B cell (primary cell): ENCODE measurements at regions not wholly inside any gene's neighbourhood (a gene's known extent, or its start where the extent isn't known, plus 50 kb on each side); places are given as distances from the start of the nearest gene placed in this dataset.
A peak's percentile ranks its signal among the peaks of the same experiment; 100 is the strongest.

Source experiments
- ATAC-seq: fragments of 200-7000 bp; cut with Tn5 transposase; one replicate; pipeline ENCODE4 v1.10.0; 2021; ENCODE audit warnings: low read depth, mild to moderate bottlenecking, moderate number of reproducible peaks, moderate library complexity
- CTCF ChIA-PET: fragments of 350-600 bp; sonication (Branson Sonifier 250); formaldehyde crosslinking; loops from one replicate; lab custom pipeline; 2021; ENCODE audit warnings: antibody characterized with exemption, inconsistent platforms; lab: Charles Lee
- POLR2A ChIA-PET: fragments of 350-600 bp; sonication (Branson Sonifier 250); formaldehyde crosslinking; loops from one replicate; lab custom pipeline; 2021; ENCODE audit warnings: antibody characterized with exemption; lab: Charles Lee
- DNase-seq: peaks from one replicate; pipeline ENCODE4 v3.0.0; 2013
- H2AFZ ChIP-seq: 2 replicates; pipeline ENCODE4 v1.6.1; 2012; ENCODE audit warnings: mild to moderate bottlenecking, low read depth, low read length; ENCODE audit not compliant: insufficient read depth, poor library complexity, severe bottlenecking
- H3K27ac ChIP-seq, 2 donors: 1 replicate in 1 of 2; 2 replicates in 1 of 2; pipeline ENCODE4 v1.5.1; 2012 to 2013; ENCODE audit warnings: low read length in 2 of 2, mild to moderate bottlenecking in 2 of 2, moderate library complexity in 1 of 2
- H3K27me3 ChIP-seq, 4 experiments: fragments of 200-600 bp in 1 of 4; sonication (generic) in 1 of 4; replicated peaks in 1 of 4; 1 replicate in 2 of 4; 2 replicates in 2 of 4; pipeline versions ENCODE4 v1.6.1 to v1.7.0; 2013 to 2016; ENCODE audit warnings: low read length in 3 of 4, mild to moderate bottlenecking in 2 of 4, mixed read lengths in 1 of 4, moderate library complexity in 1 of 4; ENCODE audit not compliant: insufficient read depth in 4 of 4, control insufficient read depth in 3 of 4; ENCODE audit errors: control extremely low read depth in 1 of 4
- H3K36me3 ChIP-seq, 2 experiments: replicated peaks in 1 of 2; 1 replicate in 1 of 2; 2 replicates in 1 of 2; pipeline versions ENCODE4 v1.6.1 to v1.7.1; 2013; ENCODE audit warnings: low read length in 1 of 2; ENCODE audit not compliant: insufficient read depth in 2 of 2, control insufficient read depth in 1 of 2; ENCODE audit errors: control extremely low read depth in 1 of 2, extremely low read depth in 1 of 2
- H3K4me1 ChIP-seq, 2 donors: fragments of 200-600 bp in 1 of 2; sonication (generic) in 1 of 2; 1 replicate in 1 of 2; 2 replicates in 1 of 2; pipeline versions ENCODE4 v1.5.1 to v1.6.1; 2013 to 2017; ENCODE audit warnings: low read length in 2 of 2; ENCODE audit not compliant: control insufficient read depth in 2 of 2, insufficient read depth in 2 of 2
- H3K4me2 ChIP-seq: replicated peaks from 2 replicates; pipeline ENCODE3; 2012; ENCODE audit warnings: mild to moderate bottlenecking, low read depth, low read length; ENCODE audit not compliant: poor library complexity, severe bottlenecking
- H3K4me3 ChIP-seq, 5 experiments: fragments of 200-600 bp in 1 of 5; sonication (generic) in 1 of 5; 1 replicate in 3 of 5; 2 replicates in 2 of 5; pipeline versions ENCODE4 v1.5.1 to v1.7.0; 2011 to 2016; ENCODE audit warnings: low read length in 4 of 5, mild to moderate bottlenecking in 4 of 5, low read depth in 2 of 5, control low read depth in 1 of 5, moderate library complexity in 1 of 5; ENCODE audit not compliant: insufficient read depth in 1 of 5; ENCODE audit errors: control extremely low read depth in 1 of 5, extremely low read depth in 1 of 5
- H3K79me2 ChIP-seq: fragments of 200-600 bp; sonication (generic); one replicate; pipeline ENCODE4 v1.6.0; 2016; ENCODE audit warnings: low read length; ENCODE audit not compliant: control insufficient read depth, insufficient read depth
- H3K9ac ChIP-seq: fragments of 200-600 bp; sonication (generic); 2 replicates; pipeline ENCODE4 v1.6.1; 2017; ENCODE audit warnings: mild to moderate bottlenecking, low read length, moderate library complexity
- H3K9me3 ChIP-seq, 3 donors: one replicate each; pipeline versions ENCODE4 v1.6.1 to v1.7.1; 2013; ENCODE audit warnings: low read length in 2 of 3; ENCODE audit not compliant: control insufficient read depth in 2 of 3, insufficient read depth in 1 of 3; ENCODE audit errors: control extremely low read depth in 1 of 3
- H4K20me1 ChIP-seq: 2 replicates; pipeline ENCODE4 v1.6.0; 2012; ENCODE audit warnings: mild to moderate bottlenecking, low read length; ENCODE audit not compliant: insufficient read depth, control insufficient read depth, poor library complexity, severe bottlenecking
- H3K27ac Mint-ChIP-seq: one replicate; pipeline ENCODE4 v1.8.0; 2021; ENCODE audit warnings: mixed read lengths
- H3K27me3 Mint-ChIP-seq: one replicate; pipeline ENCODE4 v1.8.0; 2021; ENCODE audit warnings: mixed read lengths
- H3K4me1 Mint-ChIP-seq: one replicate; pipeline ENCODE4 v1.8.0; 2021; ENCODE audit warnings: mixed read lengths
- H3K4me3 Mint-ChIP-seq: one replicate; pipeline ENCODE4 v1.8.0; 2021; ENCODE audit warnings: mixed read lengths
- H3K9me3 Mint-ChIP-seq: one replicate; pipeline ENCODE4 v1.8.0; 2022; ENCODE audit warnings: mixed read lengths; ENCODE audit not compliant: insufficient read depth
- CTCF ChIP-seq: fragments of 200-600 bp; IDR thresholded peaks from one replicate; pipeline ENCODE4 v1.8.0; 2022; ENCODE audit warnings: antibody characterized with exemption, mild to moderate bottlenecking
- EZH2 ChIP-seq: IDR thresholded peaks from 2 replicates; pipeline ENCODE4 v1.6.1; 2012; ENCODE audit warnings: borderline replicate concordance, low read depth, mild to moderate bottlenecking, moderate library complexity, low read length; ENCODE audit not compliant: insufficient read depth, poor library complexity, severe bottlenecking
- WGBS: methylation state at CpG from one replicate; pipeline ENCODE4 v1.1.5; 2013; ENCODE audit warnings: missing lambda C conversion rate; ENCODE audit not compliant: insufficient coverage; 5-methylcytosine and 5-hydroxymethylcytosine counted together
- intact Hi-C: fragments of 100-400 bp; cut with micrococcal nuclease; formaldehyde crosslinking; loops from one replicate; pipeline ENCODE4 v1.10.0; 2022

GRCh38 chr1:83763361-83764095, 235.4 kb downstream of the TTLL7 start:
- TF ChIP-seq CTCF (no peak), EZH2 (no peak)
- Mint-ChIP-seq H3K9me3 (no peaks in the 10 kb centered on the region), H3K27ac (no peak overlapping the region), H3K27me3 (no peaks in the 10 kb centered on the region), H3K4me1 (peaks cover 40% of the 10 kb centered on the region), H3K4me3 (no peak overlapping the region)
- no peaks in the 10 kb centered on the region for H3K27me3 ChIP-seq
- ATAC-seq (no peak), DNase-seq (no peak)
- peak overlapping the region; percentile 1 for H3K4me2 ChIP-seq
- peaks cover 22 to 42% of the 10 kb centered on the region in 2 donors for H3K4me1 ChIP-seq
- H4K20me1 ChIP-seq, result no peaks in the 10 kb centered on the region
- no peak overlapping the region for H3K4me3 ChIP-seq
- no peak overlapping the region for H3K9ac ChIP-seq
- ChIA-PET CTCF (no interaction called here), POLR2A (interaction anchor here (0.6 kb wide), 1 partner anchor 202 kb away, joined by 6 read pairs; no protein-coding TSS in a partner anchor)
- H3K27ac ChIP-seq, result no peak overlapping the region
- intact Hi-C loops, result loop anchor here (5.0 to 10.0 kb wide), 3 partner anchors 71 to 259 kb away; no protein-coding TSS in a partner anchor
- no peaks in the 10 kb centered on the region for H3K79me2 ChIP-seq
- 80% methylated on average over 1 of the region's 6 CpGs for WGBS
- H3K36me3 ChIP-seq, result no peaks in the 10 kb centered on the region
- peak overlapping the region; percentile 37 for H2AFZ ChIP-seq
- H3K9me3 ChIP-seq, result no peaks in the 10 kb centered on the region

GRCh38 chr1:83762416-83762815, 236.5 kb downstream of the TTLL7 start:
- POLR2A ChIA-PET, result no interaction called here
- DNase-seq (no peak), ATAC-seq (no peak)
- Histone ChIP-seq H3K9me3 (no peaks in the 10 kb centered on the region), H4K20me1 (no peaks in the 10 kb centered on the region), H3K27ac (no peak overlapping the region), H3K27me3 (no peaks in the 10 kb centered on the region), H3K4me1 (peaks cover 22 to 39% of the 10 kb centered on the region in 2 donors), H3K9ac (no peak overlapping the region), H3K36me3 (no peaks in the 10 kb centered on the region), H3K79me2 (no peaks in the 10 kb centered on the region), H3K4me3 (no peak overlapping the region), H3K4me2 (no peak overlapping the region), H2AFZ (no peak overlapping the region)
- intact Hi-C loops, result loop anchor here (5.0 to 10.0 kb wide), 3 partner anchors 70 to 258 kb away; no protein-coding TSS in a partner anchor
- no CpG with 5 or more reads among the region's 5 CpGs for WGBS
- Mint-ChIP-seq H3K4me1 (peaks cover 40% of the 10 kb centered on the region), H3K4me3 (no peak overlapping the region), H3K27ac (no peak overlapping the region), H3K27me3 (no peaks in the 10 kb centered on the region), H3K9me3 (no peaks in the 10 kb centered on the region)
- TF ChIP-seq EZH2, result no peak
- CTCF ChIA-PET, result no interaction called here
